A549 (cell line): ENCODE measurements at regions not wholly inside any gene's neighbourhood (a gene's known extent, or its start where the extent isn't known, plus 50 kb on each side); places are given as distances from the start of the nearest gene placed in this dataset.

Experiments used
- ATAC-seq, 2 experiments: fragments of 200-7000 bp in 1 of 2; fragments of >200 bp in 1 of 2; cut with Nextera tagmentation in 1 of 2; cut with Tn5 transposase in 1 of 2; 3 replicates each; pipeline versions ENCODE4 v1.8.0 to v1.9.1; 2018 to 2020; ENCODE audit warnings: mild to moderate bottlenecking in 1 of 2, moderate library complexity in 1 of 2
- CTCF ChIA-PET: fragments of 300-600 bp; sonication (Branson Sonifier 250); formaldehyde crosslinking; extraction: SDS; loops from one replicate; lab custom pipeline; 2021; ENCODE audit warnings: antibody characterized with exemption, inconsistent platforms; lab: Yijun Ruan, JAX
- POLR2A ChIA-PET: fragments of 350-600 bp; formaldehyde crosslinking; extraction: SDS; loops from one replicate; lab custom pipeline; 2021; ENCODE audit warnings: antibody characterized with exemption, inconsistent platforms; lab: Yijun Ruan, JAX
- DNase-seq, 2 experiments: peaks; one replicate each; pipeline versions ENCODE4 v3.0.0 to v3.0.0-alpha.2; 2011 to 2016; ENCODE audit warnings: low read depth in 1 of 2, low spot score in 1 of 2
- FAIRE-seq: peaks from 2 replicates; lab custom pipeline; 2011; peaks lifted over from hg19 to GRCh38; lab: Jason Lieb, UNC
- H3K27ac ChIP-seq, 2 experiments: fragments of >200 bp; sonication (Bioruptor Twin); formaldehyde crosslinking; 3 replicates each; pipeline ENCODE4 v1.5.1; 2016 to 2017
- H3K4me1 ChIP-seq: fragments of >200 bp; sonication (Bioruptor Twin); formaldehyde crosslinking; 3 replicates; pipeline ENCODE4 v1.6.1; 2016
- H3K4me2 ChIP-seq: fragments of >200 bp; sonication (Bioruptor Twin); formaldehyde crosslinking; 3 replicates; pipeline ENCODE4 v1.6.1; 2016
- H3K4me3 ChIP-seq: fragments of >200 bp; sonication (Bioruptor Twin); formaldehyde crosslinking; 3 replicates; pipeline ENCODE4 v1.5.1; 2016
- H3K9me3 ChIP-seq: fragments of >200 bp; sonication (Bioruptor Twin); formaldehyde crosslinking; 3 replicates; pipeline ENCODE4 v1.6.1; 2016
- BHLHE40 ChIP-seq: IDR thresholded peaks from 2 replicates; pipeline ENCODE4 v1.6.1; 2012; ENCODE audit warnings: low read depth, low read length, inconsistent platforms
- CBX2 ChIP-seq: fragments of 200-600 bp; sonication (generic); IDR thresholded peaks from 2 replicates; pipeline ENCODE4 v1.6.1; 2016; ENCODE audit warnings: low read depth, mild to moderate bottlenecking, borderline replicate concordance
- CBX8 ChIP-seq: fragments of 200-600 bp; sonication (generic); IDR thresholded peaks from 2 replicates; pipeline ENCODE4 v1.6.1; 2016
- CHD2 ChIP-seq: fragments of 150-350 bp; IDR thresholded peaks from 2 replicates; pipeline ENCODE4 v1.6.1; 2014; ENCODE audit warnings: low read length; ENCODE audit not compliant: partially characterized antibody
- CHD4 ChIP-seq: fragments of 200-600 bp; sonication (generic); IDR thresholded peaks from 2 replicates; pipeline ENCODE4 v1.6.1; 2016; ENCODE audit warnings: antibody characterized with exemption, mild to moderate bottlenecking, borderline replicate concordance
- EP300 ChIP-seq, 2 experiments: fragments of >200 bp; sonication (Bioruptor Twin); formaldehyde crosslinking; IDR thresholded peaks; 2 replicates in 1 of 2; 3 replicates in 1 of 2; pipeline ENCODE4 v1.6.1; 2016 to 2017
- ESRRA ChIP-seq: fragments of 150-350 bp; IDR thresholded peaks from 2 replicates; pipeline ENCODE4 v1.6.1; 2014; ENCODE audit warnings: mild to moderate bottlenecking, low read length, borderline replicate concordance
- FOSB ChIP-seq: fragments of 250-450 bp; sonication (Bioruptor Pico); IDR thresholded peaks from 2 replicates; pipeline ENCODE4 v1.5.0; 2020; ENCODE audit warnings: mild to moderate bottlenecking, moderate library complexity
- FOSL2 ChIP-seq, 2 experiments: fragments of 450-650 bp in 1 of 2; fragments of >200 bp in 1 of 2; sonication (Bioruptor Twin) in 1 of 2; formaldehyde crosslinking; IDR thresholded peaks; 2 replicates each; pipeline versions ENCODE4 v1.5.0 to v1.6.1; 2016 to 2020; ENCODE audit warnings: mild to moderate bottlenecking in 1 of 2, moderate library complexity in 1 of 2
- GATA3 ChIP-seq: IDR thresholded peaks from 2 replicates; pipeline ENCODE4 v1.6.1; 2012; ENCODE audit warnings: borderline replicate concordance
- HEYL ChIP-seq: fragments of 250-450 bp; sonication (Bioruptor Pico); IDR thresholded peaks from 2 replicates; pipeline ENCODE4 v1.8.0; 2021; ENCODE audit warnings: mild to moderate bottlenecking, moderate library complexity
- HOXA7 ChIP-seq: fragments of 250-450 bp; sonication (Bioruptor Pico); IDR thresholded peaks from 2 replicates; pipeline ENCODE4 v1.5.0; 2020; ENCODE audit warnings: mild to moderate bottlenecking, moderate library complexity
- HOXB13 ChIP-seq: fragments of 250-450 bp; sonication (Bioruptor Pico); IDR thresholded peaks from 2 replicates; pipeline ENCODE4 v1.5.0; 2020; ENCODE audit warnings: low read depth, mild to moderate bottlenecking, moderate library complexity
- JUN ChIP-seq, 2 experiments: fragments of >200 bp; sonication (Bioruptor Twin); formaldehyde crosslinking; IDR thresholded peaks; 2 replicates in 1 of 2; 3 replicates in 1 of 2; pipeline ENCODE4 v1.6.1; 2016 to 2017
- JUNB ChIP-seq: fragments of >200 bp; sonication (Bioruptor Twin); formaldehyde crosslinking; IDR thresholded peaks from 2 replicates; pipeline ENCODE4 v1.6.1; 2016
- KDM5A ChIP-seq: fragments of 200-600 bp; sonication (generic); IDR thresholded peaks from 2 replicates; pipeline ENCODE4 v1.6.1; 2016; ENCODE audit warnings: antibody characterized with exemption, mild to moderate bottlenecking
- MAFK ChIP-seq: fragments of 450-650 bp; IDR thresholded peaks from 2 replicates; pipeline ENCODE4 v1.6.1; 2014; ENCODE audit not compliant: partially characterized antibody
- MAZ ChIP-seq: fragments of 150-350 bp; IDR thresholded peaks from 2 replicates; pipeline ENCODE4 v1.6.1; 2014; ENCODE audit warnings: antibody characterized with exemption, low read depth, low read length, borderline replicate concordance
- MYC ChIP-seq: IDR thresholded peaks from 2 replicates; pipeline ENCODE4 v1.6.1; 2012; ENCODE audit warnings: mild to moderate bottlenecking, inconsistent platforms, low read length, improper control_type of control experiment, borderline replicate concordance
- POLR2AphosphoS2 ChIP-seq: conservative IDR thresholded peaks from 2 replicates; pipeline ENCODE4 v1.6.1; 2012; ENCODE audit warnings: low read length, improper control_type of control experiment, inconsistent platforms
- RCOR1 ChIP-seq: fragments of 150-350 bp; IDR thresholded peaks from 2 replicates; pipeline ENCODE4 v1.6.1; 2014; ENCODE audit warnings: antibody characterized with exemption, low read length, low read depth
- SMC3 ChIP-seq: fragments of >200 bp; sonication (Bioruptor Twin); formaldehyde crosslinking; IDR thresholded peaks from 3 replicates; pipeline ENCODE4 v1.6.1; 2018; ENCODE audit warnings: inconsistent platforms
- SREBF2 ChIP-seq: fragments of 450-650 bp; IDR thresholded peaks from 2 replicates; pipeline ENCODE4 v1.6.1; 2014; ENCODE audit warnings: mild to moderate bottlenecking, moderate library complexity
- ZNF302 ChIP-seq: fragments of 250-450 bp; sonication (Bioruptor Pico); IDR thresholded peaks from 2 replicates; pipeline ENCODE4 v1.9.0; 2021; ENCODE audit warnings: inconsistent platforms, mild to moderate bottlenecking, moderate library complexity
- ZSCAN20 ChIP-seq: fragments of 250-450 bp; sonication (Bioruptor Pico); IDR thresholded peaks from 2 replicates; pipeline ENCODE4 v1.8.0; 2022; ENCODE audit warnings: mild to moderate bottlenecking, moderate library complexity
- WGBS: methylation state at CpG from one replicate; pipeline ENCODE4 v1.1.6; 2017; ENCODE audit errors: missing lambda C conversion rate; 5-methylcytosine and 5-hydroxymethylcytosine counted together
- TF ChIP-seq, protein P1 (sequence below): fragments of 250-450 bp; sonication (Bioruptor Pico); IDR thresholded peaks from 2 replicates; pipeline ENCODE4 v1.5.0; 2020; ENCODE audit warnings: low read depth, mild to moderate bottlenecking, moderate library complexity
- TF ChIP-seq, protein P2 (sequence below): fragments of 450-650 bp; IDR thresholded peaks from 2 replicates; pipeline ENCODE4 v1.6.1; 2014; ENCODE audit warnings: antibody characterized with exemption
- TF ChIP-seq, protein P3 (sequence below): fragments of 200-600 bp; sonication (generic); IDR thresholded peaks from 2 replicates; pipeline ENCODE4 v1.6.1; 2016; ENCODE audit warnings: antibody characterized with exemption, mild to moderate bottlenecking, moderate library complexity

DNA sequence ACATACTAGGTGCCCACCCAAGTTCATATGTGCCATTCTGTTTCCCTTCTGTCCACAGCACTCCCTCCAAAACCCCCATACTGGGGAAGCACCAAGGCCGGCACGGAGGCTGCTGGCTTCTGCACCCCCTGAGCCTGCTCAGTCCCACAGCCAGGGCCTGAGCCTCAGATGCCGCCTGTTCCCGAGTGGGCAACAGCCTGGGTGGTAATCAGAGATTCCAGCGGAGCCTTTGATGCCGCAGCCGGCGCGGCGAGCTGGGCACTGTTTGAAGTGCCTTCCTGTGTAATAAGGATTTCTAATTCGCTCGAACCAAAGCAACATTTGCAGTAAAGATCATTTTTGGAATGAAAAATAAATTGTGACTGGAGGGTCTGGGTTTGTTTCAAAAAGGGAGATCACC, 460.3 kb downstream of the SOX6 start:
- no peak for FAIRE-seq
- H3K4me1 ChIP-seq, result 0 out of 3 replicates have a peak, but pooled peaks cover 5% of the 10 kb centered on the region
- no peak overlapping the region for H3K4me3 ChIP-seq
- POLR2A ChIA-PET, result no interaction called here
- no peaks in the 10 kb centered on the region for H3K9me3 ChIP-seq
- no peak for TF ChIP-seq CHD2
- TF ChIP-seq, protein P1, sequence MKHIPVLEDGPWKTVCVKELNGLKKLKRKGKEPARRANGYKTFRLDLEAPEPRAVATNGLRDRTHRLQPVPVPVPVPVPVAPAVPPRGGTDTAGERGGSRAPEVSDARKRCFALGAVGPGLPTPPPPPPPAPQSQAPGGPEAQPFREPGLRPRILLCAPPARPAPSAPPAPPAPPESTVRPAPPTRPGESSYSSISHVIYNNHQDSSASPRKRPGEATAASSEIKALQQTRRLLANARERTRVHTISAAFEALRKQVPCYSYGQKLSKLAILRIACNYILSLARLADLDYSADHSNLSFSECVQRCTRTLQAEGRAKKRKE, result no peak
- no peak for TF ChIP-seq RCOR1
- TF ChIP-seq HOXA7 (CRISPR knock-in tag), result no peak
- TF ChIP-seq FOSL2 (IDR thresholded peaks at IDR 0.05), result no peak
- no peak for TF ChIP-seq FOSL2 (CRISPR knock-in tag; IDR thresholded peaks at IDR 0.05)
- no peak for TF ChIP-seq ZSCAN20 (CRISPR knock-in tag)
- TF ChIP-seq CBX8, result no peak
- TF ChIP-seq, all 56 proteins: peak for 0
- CTCF ChIA-PET, result interaction anchor here (0.6 kb wide), 1 partner anchor 641 kb away, joined by 3 read pairs; no protein-coding TSS in a partner anchor
- no peak for ATAC-seq
- H3K4me2 ChIP-seq, result no peak overlapping the region
- DNase-seq, result no peak
- 86% methylated on average over 12 of the region's 12 CpGs for WGBS
- H3K27ac ChIP-seq, result no peak overlapping the region

DNA sequence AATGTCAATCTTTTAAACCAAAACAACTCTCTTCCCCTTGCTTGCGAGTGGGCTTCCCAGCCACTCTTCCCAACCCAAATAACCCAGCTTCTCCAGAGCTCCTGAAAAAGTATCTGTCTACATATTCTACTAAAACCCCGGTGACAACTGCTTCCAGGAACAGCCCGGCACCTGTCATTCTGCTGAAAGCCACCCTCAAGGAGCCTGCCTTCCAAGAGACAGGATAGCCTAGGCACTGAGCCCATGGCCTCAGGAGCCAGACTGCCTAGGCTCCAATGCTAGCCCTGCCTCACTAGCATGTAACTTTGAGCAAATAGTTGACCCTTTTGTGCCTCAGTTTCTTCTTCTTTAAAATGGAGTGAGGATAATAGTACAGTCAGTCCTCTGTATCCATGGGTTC, 459.8 kb downstream of the SOX6 start:
- FAIRE-seq (no peak), ATAC-seq (no peak), DNase-seq (no peak)
- no peak overlapping the region for H3K4me2 ChIP-seq
- H3K9me3 ChIP-seq, result no peaks in the 10 kb centered on the region
- no peak overlapping the region for H3K4me3 ChIP-seq
- H3K4me1 ChIP-seq, result 0 out of 3 replicates have a peak, but pooled peaks cover 5% of the 10 kb centered on the region
- WGBS, result 77% methylated on average over 3 of the region's 3 CpGs
- no peak overlapping the region for H3K27ac ChIP-seq
- ChIA-PET POLR2A (no interaction called here), CTCF (no interaction called here)
- TF ChIP-seq, protein P2, sequence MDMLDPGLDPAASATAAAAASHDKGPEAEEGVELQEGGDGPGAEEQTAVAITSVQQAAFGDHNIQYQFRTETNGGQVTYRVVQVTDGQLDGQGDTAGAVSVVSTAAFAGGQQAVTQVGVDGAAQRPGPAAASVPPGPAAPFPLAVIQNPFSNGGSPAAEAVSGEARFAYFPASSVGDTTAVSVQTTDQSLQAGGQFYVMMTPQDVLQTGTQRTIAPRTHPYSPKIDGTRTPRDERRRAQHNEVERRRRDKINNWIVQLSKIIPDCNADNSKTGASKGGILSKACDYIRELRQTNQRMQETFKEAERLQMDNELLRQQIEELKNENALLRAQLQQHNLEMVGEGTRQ, result no peak
- no peak for TF ChIP-seq CHD4
- no peak for TF ChIP-seq ZSCAN20 (CRISPR knock-in tag)
- TF ChIP-seq HEYL (CRISPR knock-in tag), result no peak
- no peak for TF ChIP-seq SREBF2
- TF ChIP-seq HOXA7 (CRISPR knock-in tag), result no peak
- TF ChIP-seq GATA3, result no peak
- TF ChIP-seq KDM5A, result no peak

DNA sequence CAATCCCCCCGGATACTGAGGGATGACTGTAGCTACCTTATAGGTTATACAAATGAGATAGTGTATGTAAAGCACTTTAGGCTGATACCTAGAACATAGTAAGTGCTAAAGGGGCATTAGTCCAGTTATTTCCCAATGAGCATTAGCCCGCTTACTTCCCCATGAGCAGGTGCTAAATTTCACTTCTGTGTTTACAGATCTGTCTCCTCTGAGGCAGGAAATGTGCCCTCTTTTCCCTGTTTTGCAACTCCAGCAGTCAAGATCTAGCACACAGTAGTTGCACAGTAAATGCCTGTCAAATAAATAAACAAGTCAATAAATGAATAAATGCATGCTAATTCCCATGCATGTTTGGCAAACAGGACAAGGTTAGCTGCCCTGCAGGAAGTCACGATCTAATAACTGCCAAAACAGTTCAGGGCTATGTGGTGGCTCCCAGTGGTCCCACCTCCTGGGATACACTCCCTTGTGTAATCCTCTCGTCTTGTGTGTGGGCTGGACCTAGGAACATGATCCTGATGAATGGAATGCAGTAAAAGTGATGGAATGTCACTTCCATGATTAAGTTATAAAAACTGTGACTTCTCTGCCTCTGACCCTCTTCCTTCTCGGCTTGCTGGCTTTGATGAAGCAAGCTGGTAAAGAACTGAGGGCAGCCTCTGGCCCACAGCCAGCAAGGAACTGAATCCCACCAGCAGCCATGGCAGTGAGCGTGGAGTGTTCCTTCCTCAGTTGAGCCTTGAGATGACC, 459.0 kb downstream of the SOX6 start:
- DNase-seq (peak in 1 of 2 experiments; percentile 22), ATAC-seq (no peak; a peak in 2 of 6 replicates), FAIRE-seq (no peak)
- WGBS, result 24% methylated on average over 6 of the region's 6 CpGs
- Histone ChIP-seq H3K4me2 (peak overlapping the region; percentile 17; the same call in 1 of the 3 replicates), H3K27ac (no peak overlapping the region), H3K9me3 (no peaks in the 10 kb centered on the region), H3K4me3 (no peak overlapping the region), H3K4me1 (0 out of 3 replicates have a peak, but pooled peaks cover 5% of the 10 kb centered on the region)
- ChIA-PET POLR2A (no interaction called here), CTCF (interaction anchor here (1.5 kb wide), 1 partner anchor 70 kb away, joined by 3 read pairs; no protein-coding TSS in a partner anchor)
- no peak for TF ChIP-seq MAFK
- no peak for TF ChIP-seq EP300 (IDR thresholded peaks at IDR 0.05)
- no peak for TF ChIP-seq CHD2
- no peak for TF ChIP-seq JUNB
- no peak for TF ChIP-seq SMC3
- no peak for TF ChIP-seq ESRRA
- TF ChIP-seq MAZ, result no peak
- TF ChIP-seq, protein P3, sequence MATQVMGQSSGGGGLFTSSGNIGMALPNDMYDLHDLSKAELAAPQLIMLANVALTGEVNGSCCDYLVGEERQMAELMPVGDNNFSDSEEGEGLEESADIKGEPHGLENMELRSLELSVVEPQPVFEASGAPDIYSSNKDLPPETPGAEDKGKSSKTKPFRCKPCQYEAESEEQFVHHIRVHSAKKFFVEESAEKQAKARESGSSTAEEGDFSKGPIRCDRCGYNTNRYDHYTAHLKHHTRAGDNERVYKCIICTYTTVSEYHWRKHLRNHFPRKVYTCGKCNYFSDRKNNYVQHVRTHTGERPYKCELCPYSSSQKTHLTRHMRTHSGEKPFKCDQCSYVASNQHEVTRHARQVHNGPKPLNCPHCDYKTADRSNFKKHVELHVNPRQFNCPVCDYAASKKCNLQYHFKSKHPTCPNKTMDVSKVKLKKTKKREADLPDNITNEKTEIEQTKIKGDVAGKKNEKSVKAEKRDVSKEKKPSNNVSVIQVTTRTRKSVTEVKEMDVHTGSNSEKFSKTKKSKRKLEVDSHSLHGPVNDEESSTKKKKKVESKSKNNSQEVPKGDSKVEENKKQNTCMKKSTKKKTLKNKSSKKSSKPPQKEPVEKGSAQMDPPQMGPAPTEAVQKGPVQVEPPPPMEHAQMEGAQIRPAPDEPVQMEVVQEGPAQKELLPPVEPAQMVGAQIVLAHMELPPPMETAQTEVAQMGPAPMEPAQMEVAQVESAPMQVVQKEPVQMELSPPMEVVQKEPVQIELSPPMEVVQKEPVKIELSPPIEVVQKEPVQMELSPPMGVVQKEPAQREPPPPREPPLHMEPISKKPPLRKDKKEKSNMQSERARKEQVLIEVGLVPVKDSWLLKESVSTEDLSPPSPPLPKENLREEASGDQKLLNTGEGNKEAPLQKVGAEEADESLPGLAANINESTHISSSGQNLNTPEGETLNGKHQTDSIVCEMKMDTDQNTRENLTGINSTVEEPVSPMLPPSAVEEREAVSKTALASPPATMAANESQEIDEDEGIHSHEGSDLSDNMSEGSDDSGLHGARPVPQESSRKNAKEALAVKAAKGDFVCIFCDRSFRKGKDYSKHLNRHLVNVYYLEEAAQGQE, result no peak
- no peak for TF ChIP-seq BHLHE40
- TF ChIP-seq CBX2, result no peak
- TF ChIP-seq POLR2AphosphoS2, result no peak
- no peak for TF ChIP-seq FOSB
- no peak for TF ChIP-seq JUN (IDR thresholded peaks at IDR 0.05)
- no peak for TF ChIP-seq ZNF302
- TF ChIP-seq SREBF2, result no peak
- no peak for TF ChIP-seq KDM5A
- no peak for TF ChIP-seq MYC
- TF ChIP-seq HOXB13, result no peak
